ENCODE measurements at regions not wholly inside any gene's neighbourhood (a gene's known extent, or its start where the extent isn't known, plus 50 kb on each side); places are given as distances from the start of the nearest gene placed in this dataset.

GRCh38 chr19:31937983-31938382 lies 407.4 kb upstream of the ZNF507 start:
- Histone ChIP-seq H3K27ac (ENCODE audit: low read depth, low read length) (no peak overlapping the region), H3K9me3 (ENCODE audit: control insufficient read depth, insufficient read depth, low read length) (peaks cover 7% of the 10 kb centered on the region), H3K4me3 (ENCODE audit: low read depth, low read length) (no peak overlapping the region), H3K27me3 (ENCODE audit: control insufficient read depth, insufficient read depth, low read length) (no peaks in the 10 kb centered on the region)
- TF ChIP-seq, protein P1, sequence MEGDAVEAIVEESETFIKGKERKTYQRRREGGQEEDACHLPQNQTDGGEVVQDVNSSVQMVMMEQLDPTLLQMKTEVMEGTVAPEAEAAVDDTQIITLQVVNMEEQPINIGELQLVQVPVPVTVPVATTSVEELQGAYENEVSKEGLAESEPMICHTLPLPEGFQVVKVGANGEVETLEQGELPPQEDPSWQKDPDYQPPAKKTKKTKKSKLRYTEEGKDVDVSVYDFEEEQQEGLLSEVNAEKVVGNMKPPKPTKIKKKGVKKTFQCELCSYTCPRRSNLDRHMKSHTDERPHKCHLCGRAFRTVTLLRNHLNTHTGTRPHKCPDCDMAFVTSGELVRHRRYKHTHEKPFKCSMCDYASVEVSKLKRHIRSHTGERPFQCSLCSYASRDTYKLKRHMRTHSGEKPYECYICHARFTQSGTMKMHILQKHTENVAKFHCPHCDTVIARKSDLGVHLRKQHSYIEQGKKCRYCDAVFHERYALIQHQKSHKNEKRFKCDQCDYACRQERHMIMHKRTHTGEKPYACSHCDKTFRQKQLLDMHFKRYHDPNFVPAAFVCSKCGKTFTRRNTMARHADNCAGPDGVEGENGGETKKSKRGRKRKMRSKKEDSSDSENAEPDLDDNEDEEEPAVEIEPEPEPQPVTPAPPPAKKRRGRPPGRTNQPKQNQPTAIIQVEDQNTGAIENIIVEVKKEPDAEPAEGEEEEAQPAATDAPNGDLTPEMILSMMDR (IDR thresholded peaks at IDR 0.05; ENCODE audit: low read depth, low read length), result no peak
- DNase-seq (ENCODE audit: low read depth, low spot score), result no peak
- ChIA-PET CTCF (no interaction called here), POLR2A (no interaction called here)

GRCh38 chr19:31938675-31939074 lies 406.7 kb upstream of the ZNF507 start:
- POLR2A ChIA-PET, result no interaction called here
- no peaks in the 10 kb centered on the region for H3K27me3 ChIP-seq (ENCODE audit: control insufficient read depth, insufficient read depth, low read length)
- no peak overlapping the region for H3K27ac ChIP-seq (ENCODE audit: low read depth, low read length)
- H3K9me3 ChIP-seq (ENCODE audit: control insufficient read depth, insufficient read depth, low read length), result peaks cover 7% of the 10 kb centered on the region
- CTCF ChIA-PET, result no interaction called here
- TF ChIP-seq, protein P1 (IDR thresholded peaks at IDR 0.05; ENCODE audit: low read depth, low read length), result no peak
- no peak for DNase-seq (ENCODE audit: low read depth, low spot score)
- no peak overlapping the region for H3K4me3 ChIP-seq (ENCODE audit: low read depth, low read length)

DNA sequence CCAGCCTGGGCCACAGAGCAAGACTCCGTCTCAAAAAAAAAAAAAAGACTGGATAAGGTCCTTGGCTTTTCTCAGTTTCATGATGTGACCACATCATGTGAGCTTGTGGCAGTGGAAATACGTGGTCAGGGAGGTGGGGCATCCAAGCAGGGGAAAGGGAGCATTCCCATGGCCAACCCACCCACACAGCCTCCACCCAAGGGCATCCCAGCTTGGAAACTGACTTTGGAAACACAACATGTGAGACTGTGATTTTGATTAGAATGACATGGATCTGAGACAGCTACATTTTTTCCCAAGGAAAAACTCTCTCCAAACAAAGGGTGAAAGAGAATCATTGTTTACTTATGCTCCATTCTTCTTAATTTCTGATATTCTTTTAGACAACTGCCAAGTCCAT lies 405.0 kb upstream of the ZNF507 start:
- DNase-seq (ENCODE audit: low read depth, low spot score), result no peak
- no peak overlapping the region for H3K4me3 ChIP-seq (ENCODE audit: low read depth, low read length)
- TF ChIP-seq, protein P1 (IDR thresholded peaks at IDR 0.05; ENCODE audit: low read depth, low read length), result no peak
- ChIA-PET POLR2A (no interaction called here), CTCF (no interaction called here)
- H3K9me3 ChIP-seq (ENCODE audit: control insufficient read depth, insufficient read depth, low read length), result peaks cover 7% of the 10 kb centered on the region
- H3K27me3 ChIP-seq (ENCODE audit: control insufficient read depth, insufficient read depth, low read length), result no peaks in the 10 kb centered on the region
- no peak overlapping the region for H3K27ac ChIP-seq (ENCODE audit: low read depth, low read length)

DNA sequence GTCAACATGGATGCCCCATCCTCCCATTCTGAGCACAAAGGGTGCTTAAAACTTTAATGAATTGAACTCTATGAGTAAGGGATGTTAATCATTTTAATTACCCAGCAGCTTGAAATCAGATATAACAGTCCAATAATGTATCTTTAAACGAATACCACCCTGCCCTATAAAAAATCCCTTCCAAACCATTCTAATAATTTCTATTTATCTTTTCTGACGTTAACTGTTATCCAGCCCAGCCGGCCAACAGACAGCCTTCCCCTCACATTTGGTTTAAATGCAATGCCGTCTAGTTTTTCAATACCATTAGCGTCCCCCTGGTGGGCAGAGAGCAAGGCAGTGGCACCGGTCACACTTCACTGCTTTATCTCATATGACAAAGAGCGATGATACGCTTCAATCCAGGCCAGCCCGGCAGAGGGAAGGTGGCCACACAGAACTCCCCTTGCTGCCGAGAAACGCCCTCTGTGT lies 402.2 kb upstream of the ZNF507 start:
- TF ChIP-seq, protein P1 (IDR thresholded peaks at IDR 0.05; ENCODE audit: low read depth, low read length), result no peak
- POLR2A ChIA-PET, result no interaction called here
- Histone ChIP-seq H3K4me3 (ENCODE audit: low read depth, low read length) (no peak overlapping the region), H3K27ac (ENCODE audit: low read depth, low read length) (no peak overlapping the region), H3K27me3 (ENCODE audit: control insufficient read depth, insufficient read depth, low read length) (no peaks in the 10 kb centered on the region), H3K9me3 (ENCODE audit: control insufficient read depth, insufficient read depth, low read length) (peaks cover 25% of the 10 kb centered on the region)
- CTCF ChIA-PET, result no interaction called here
- no peak for DNase-seq (ENCODE audit: low read depth, low spot score)

- Histone ChIP-seq H3K4me3 (ENCODE audit: low read depth, low read length) (no peak overlapping the region), H3K27me3 (ENCODE audit: control insufficient read depth, insufficient read depth, low read length) (no peaks in the 10 kb centered on the region), H3K9me3 (ENCODE audit: control insufficient read depth, insufficient read depth, low read length) (peaks cover 23% of the 10 kb centered on the region), H3K27ac (ENCODE audit: low read depth, low read length) (no peak overlapping the region)
- no peak for DNase-seq (ENCODE audit: low read depth, low spot score)
- TF ChIP-seq, protein P1 (IDR thresholded peaks at IDR 0.05; ENCODE audit: low read depth, low read length), result no peak
- ChIA-PET POLR2A (no interaction called here), CTCF (no interaction called here)
Measured at GRCh38 chr19:31943778-31944177, 401.6 kb upstream of the ZNF507 start.

Data from AG04450 (cell line).